ENCODE measurements at regions not wholly inside any gene's neighbourhood (a gene's known extent, or its start where the extent isn't known, plus 50 kb on each side); places are given as distances from the start of the nearest gene placed in this dataset.

DNA sequence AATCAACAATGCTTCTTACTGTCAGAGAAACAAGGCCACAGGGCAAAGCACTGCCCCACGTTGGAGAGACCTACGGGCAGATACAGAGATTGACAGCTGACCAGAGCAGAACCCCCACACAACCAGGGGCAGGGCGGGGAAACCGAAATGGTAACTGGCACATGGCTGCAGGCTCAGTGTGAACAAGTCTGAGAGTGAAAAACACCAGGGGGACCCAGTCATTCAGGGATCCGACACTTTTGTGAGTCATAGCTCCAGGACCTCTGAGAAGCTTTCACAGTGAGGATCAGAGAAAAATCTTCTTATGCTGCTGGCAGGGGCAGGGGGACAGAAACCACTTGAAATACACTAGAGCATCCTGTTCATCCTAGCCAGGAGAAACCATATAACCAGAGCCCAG is 254.2 kb downstream of the C6orf118 start:
- CTCF ChIA-PET: interaction anchor here (1.2 to 1.3 kb wide), 2 partner anchors 176 to 177 kb away, joined by 4 to 14 read pairs; no protein-coding TSS in a partner anchor
- H3K4me1 Mint-ChIP-seq (ENCODE audit: low read depth, unreplicated experiment): no peaks in the 10 kb centered on the region
- TF ChIP-seq, protein P1, sequence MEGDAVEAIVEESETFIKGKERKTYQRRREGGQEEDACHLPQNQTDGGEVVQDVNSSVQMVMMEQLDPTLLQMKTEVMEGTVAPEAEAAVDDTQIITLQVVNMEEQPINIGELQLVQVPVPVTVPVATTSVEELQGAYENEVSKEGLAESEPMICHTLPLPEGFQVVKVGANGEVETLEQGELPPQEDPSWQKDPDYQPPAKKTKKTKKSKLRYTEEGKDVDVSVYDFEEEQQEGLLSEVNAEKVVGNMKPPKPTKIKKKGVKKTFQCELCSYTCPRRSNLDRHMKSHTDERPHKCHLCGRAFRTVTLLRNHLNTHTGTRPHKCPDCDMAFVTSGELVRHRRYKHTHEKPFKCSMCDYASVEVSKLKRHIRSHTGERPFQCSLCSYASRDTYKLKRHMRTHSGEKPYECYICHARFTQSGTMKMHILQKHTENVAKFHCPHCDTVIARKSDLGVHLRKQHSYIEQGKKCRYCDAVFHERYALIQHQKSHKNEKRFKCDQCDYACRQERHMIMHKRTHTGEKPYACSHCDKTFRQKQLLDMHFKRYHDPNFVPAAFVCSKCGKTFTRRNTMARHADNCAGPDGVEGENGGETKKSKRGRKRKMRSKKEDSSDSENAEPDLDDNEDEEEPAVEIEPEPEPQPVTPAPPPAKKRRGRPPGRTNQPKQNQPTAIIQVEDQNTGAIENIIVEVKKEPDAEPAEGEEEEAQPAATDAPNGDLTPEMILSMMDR (IDR thresholded peaks at IDR 0.05; ENCODE audit: unreplicated experiment): no peak
- no peak overlapping the region for H3K4me3 Mint-ChIP-seq (ENCODE audit: low read depth, unreplicated experiment)
- intact Hi-C loops (cut with micrococcal nuclease; ENCODE audit: unreplicated experiment): loop anchor here (1.0 kb wide), 1 partner anchor 176 kb away; no protein-coding TSS in a partner anchor
- peaks cover 4% of the 10 kb centered on the region for H3K9me3 Mint-ChIP-seq (ENCODE audit: low read depth, unreplicated experiment)
- no TSS peak for BruUV-seq (replicated peaks)
- H3K36me3 Mint-ChIP-seq (ENCODE audit: insufficient read depth, unreplicated experiment): no peaks in the 10 kb centered on the region
- DNase-seq: peak; percentile 24
- no peaks in the 10 kb centered on the region for H3K27me3 Mint-ChIP-seq (ENCODE audit: unreplicated experiment)
- H3K27ac Mint-ChIP-seq (ENCODE audit: unreplicated experiment): no peak overlapping the region

DNA sequence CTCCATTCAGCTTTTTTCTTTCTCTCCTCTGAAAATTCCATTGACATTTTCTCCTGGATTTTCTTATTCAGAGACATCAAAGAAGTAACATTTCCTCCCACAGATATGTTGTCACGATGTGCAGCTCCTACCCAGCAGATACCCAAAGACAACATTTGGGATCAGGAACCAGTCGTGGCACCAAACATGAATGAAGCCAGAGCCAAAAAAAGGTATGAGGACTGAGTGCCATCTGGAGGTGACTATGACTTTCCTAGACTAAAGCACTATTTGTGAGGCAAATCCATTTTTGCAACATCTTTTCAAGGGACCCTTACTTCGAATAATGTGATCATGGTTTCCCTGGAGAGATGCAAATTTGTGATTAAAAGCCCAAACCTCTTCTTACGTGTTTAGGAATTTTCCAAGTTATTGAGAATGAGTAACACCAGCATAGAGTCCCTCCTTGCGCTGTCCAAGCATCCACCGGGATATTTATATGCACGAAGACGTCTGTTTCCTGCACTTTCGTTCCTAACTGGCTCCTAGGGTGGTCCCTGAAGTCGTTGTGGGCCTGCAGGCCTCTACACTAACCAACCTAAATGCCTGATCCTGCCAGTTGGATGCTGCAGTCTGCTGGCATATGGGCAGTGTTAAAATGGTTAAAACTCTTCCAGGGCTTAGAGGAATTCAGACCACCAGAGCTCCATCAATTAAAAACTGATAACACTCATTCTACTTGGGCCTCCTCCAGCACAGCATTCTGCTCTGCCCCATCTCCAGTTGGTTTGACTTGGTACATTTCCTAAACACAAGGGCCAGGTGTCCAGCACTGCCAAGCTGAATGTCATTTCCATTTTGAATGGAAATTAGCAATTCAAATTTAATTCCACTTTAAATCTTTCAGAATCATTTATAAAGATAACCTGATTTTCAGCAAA is 256.6 kb downstream of the C6orf118 start:
- BruUV-seq (replicated peaks): no TSS peak
- TF ChIP-seq, protein P1 (IDR thresholded peaks at IDR 0.05; ENCODE audit: unreplicated experiment): no peak
- H3K36me3 Mint-ChIP-seq (ENCODE audit: insufficient read depth, unreplicated experiment): no peaks in the 10 kb centered on the region
- no peak for DNase-seq
- H3K27me3 Mint-ChIP-seq (ENCODE audit: unreplicated experiment): no peaks in the 10 kb centered on the region
- H3K4me1 Mint-ChIP-seq (ENCODE audit: low read depth, unreplicated experiment): no peaks in the 10 kb centered on the region
- H3K9me3 Mint-ChIP-seq (ENCODE audit: low read depth, unreplicated experiment): peaks cover 3% of the 10 kb centered on the region
- CTCF ChIA-PET: no interaction called here
- H3K27ac Mint-ChIP-seq (ENCODE audit: unreplicated experiment): no peak overlapping the region
- H3K4me3 Mint-ChIP-seq (ENCODE audit: low read depth, unreplicated experiment): no peak overlapping the region
- intact Hi-C loops (cut with micrococcal nuclease; ENCODE audit: unreplicated experiment): no loop called here

DNA sequence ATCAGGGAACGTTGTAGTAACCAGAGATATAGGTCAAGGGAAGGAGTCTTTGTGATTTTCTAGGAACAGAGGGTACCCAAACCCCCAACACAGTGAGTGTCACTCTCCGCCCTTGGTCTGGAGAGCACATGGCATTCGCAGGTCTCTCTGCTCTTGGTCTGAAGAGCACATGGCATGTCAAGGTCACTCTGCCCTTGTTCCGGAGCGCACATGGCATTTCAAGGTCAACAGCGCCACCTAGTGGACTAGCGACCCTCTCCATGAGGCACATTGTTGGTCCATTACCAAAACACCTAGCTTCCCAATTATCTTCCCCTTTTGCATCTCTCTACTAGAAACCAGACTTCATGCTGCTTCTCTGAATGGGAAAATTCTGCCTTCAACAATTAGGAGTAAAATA is 260.0 kb downstream of the C6orf118 start:
- Mint-ChIP-seq H3K27me3 (ENCODE audit: unreplicated experiment) (no peaks in the 10 kb centered on the region), H3K27ac (ENCODE audit: unreplicated experiment) (no peak overlapping the region), H3K36me3 (ENCODE audit: insufficient read depth, unreplicated experiment) (no peaks in the 10 kb centered on the region), H3K4me3 (ENCODE audit: low read depth, unreplicated experiment) (no peak overlapping the region), H3K9me3 (ENCODE audit: low read depth, unreplicated experiment) (peaks cover 7% of the 10 kb centered on the region), H3K4me1 (ENCODE audit: low read depth, unreplicated experiment) (no peaks in the 10 kb centered on the region)
- DNase-seq: peak; percentile 56
- intact Hi-C loops (cut with micrococcal nuclease; ENCODE audit: unreplicated experiment): loop anchor here (5.0 kb wide), 1 partner anchor 122 kb away; no protein-coding TSS in a partner anchor
- no TSS peak for BruUV-seq (replicated peaks)
- CTCF ChIA-PET: interaction anchor here (1.0 kb wide), 1 partner anchor 35 kb away, joined by 3 read pairs; no protein-coding TSS in a partner anchor
- TF ChIP-seq, protein P1 (IDR thresholded peaks at IDR 0.05; ENCODE audit: unreplicated experiment): peak; percentile 68

DNA sequence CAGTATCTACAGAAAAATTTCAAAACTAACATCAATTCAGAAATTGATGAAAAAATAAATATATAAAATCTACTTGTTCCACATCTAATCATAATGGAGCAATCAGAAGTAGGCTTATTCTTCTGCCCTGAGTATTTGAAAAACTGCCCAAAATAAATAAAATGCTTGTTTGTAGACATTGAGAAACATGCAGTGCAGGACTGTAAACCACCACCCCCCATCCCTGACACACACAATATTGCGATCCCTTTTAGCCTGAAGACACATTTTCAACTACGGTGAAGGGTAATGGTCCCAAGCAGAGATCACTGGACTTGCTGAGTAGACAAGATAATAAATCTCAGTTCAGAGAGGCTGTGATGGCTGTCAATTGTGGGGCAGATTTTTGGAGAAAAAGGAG is 261.5 kb downstream of the C6orf118 start:
- TF ChIP-seq, protein P1 (IDR thresholded peaks at IDR 0.05; ENCODE audit: unreplicated experiment): no peak
- CTCF ChIA-PET: no interaction called here
- H3K27me3 Mint-ChIP-seq (ENCODE audit: unreplicated experiment): no peaks in the 10 kb centered on the region
- no peak overlapping the region for H3K27ac Mint-ChIP-seq (ENCODE audit: unreplicated experiment)
- intact Hi-C loops (cut with micrococcal nuclease; ENCODE audit: unreplicated experiment): loop anchor here (5.0 kb wide), 1 partner anchor 121 kb away; no protein-coding TSS in a partner anchor
- H3K9me3 Mint-ChIP-seq (ENCODE audit: low read depth, unreplicated experiment): peaks cover 9% of the 10 kb centered on the region
- BruUV-seq (replicated peaks): no TSS peak
- no peaks in the 10 kb centered on the region for H3K36me3 Mint-ChIP-seq (ENCODE audit: insufficient read depth, unreplicated experiment)
- H3K4me1 Mint-ChIP-seq (ENCODE audit: low read depth, unreplicated experiment): no peaks in the 10 kb centered on the region
- H3K4me3 Mint-ChIP-seq (ENCODE audit: low read depth, unreplicated experiment): no peak overlapping the region
- DNase-seq: no peak
